Common myeloid progenitor, CD34-positive (primary cell): ENCODE measurements at regions not wholly inside any gene's neighbourhood (a gene's known extent, or its start where the extent isn't known, plus 50 kb on each side); places are given as distances from the start of the nearest gene placed in this dataset.
"Not testable (repeated sequence)": the region's sequence is repeated elsewhere in the genome, so short reads cannot be mapped to it uniquely, and the experiment has no call there.

ENCODE experiments used
- CTCF ChIA-PET: fragments of 350-600 bp; sonication (Branson Sonifier 250); formaldehyde crosslinking; loops from one replicate; lab custom pipeline; 2021; ENCODE audit warnings: antibody characterized with exemption; lab: Charles Lee
- POLR2A ChIA-PET: fragments of 350-600 bp; sonication (Branson Sonifier 250); formaldehyde crosslinking; loops from one replicate; lab custom pipeline; 2021; ENCODE audit warnings: antibody characterized with exemption; lab: Charles Lee
- DNase-seq, 3 donors: peaks; one replicate each; pipeline versions ENCODE4 v3.0.0 to v3.0.0-alpha.2; 2013
- H3K27ac ChIP-seq, 2 experiments: 1 replicate in 1 of 2; 2 replicates in 1 of 2; pipeline ENCODE4 v1.7.0; 2013; ENCODE audit warnings: inconsistent platforms in 2 of 2, low read length in 2 of 2, mild to moderate bottlenecking in 2 of 2, low read depth in 1 of 2, moderate library complexity in 1 of 2; ENCODE audit not compliant: severe bottlenecking in 2 of 2, insufficient read depth in 1 of 2, poor library complexity in 1 of 2
- H3K27me3 ChIP-seq, 5 experiments: replicated peaks in 2 of 5; 1 replicate in 3 of 5; 2 replicates in 2 of 5; pipeline versions ENCODE4 v1.6.1 to v1.7.0; 2013; ENCODE audit warnings: low read length in 4 of 5, mild to moderate bottlenecking in 2 of 5, moderate library complexity in 2 of 5, inconsistent platforms in 1 of 5; ENCODE audit not compliant: insufficient read depth in 5 of 5, control insufficient read depth in 4 of 5
- H3K36me3 ChIP-seq, 4 experiments: 1 replicate in 2 of 4; 2 replicates in 2 of 4; pipeline versions ENCODE4 v1.6.1 to v1.7.0; 2013; ENCODE audit warnings: low read length in 3 of 4, control low read depth in 1 of 4, mild to moderate bottlenecking in 1 of 4; ENCODE audit not compliant: control insufficient read depth in 4 of 4, insufficient read depth in 4 of 4
- H3K4me1 ChIP-seq, 4 experiments: 1 replicate in 3 of 4; 2 replicates in 1 of 4; pipeline versions ENCODE4 v1.6.1 to v1.7.1; 2013; ENCODE audit warnings: low read length in 3 of 4, mild to moderate bottlenecking in 3 of 4, control low read depth in 1 of 4, inconsistent platforms in 1 of 4, moderate library complexity in 1 of 4; ENCODE audit not compliant: control insufficient read depth in 4 of 4, insufficient read depth in 4 of 4; ENCODE audit errors: control extremely low read depth in 1 of 4
- H3K4me3 ChIP-seq, 7 experiments: 1 replicate in 4 of 7; 2 replicates in 3 of 7; pipeline versions ENCODE4 v1.5.1 to v1.7.0; 2013; ENCODE audit warnings: mild to moderate bottlenecking in 7 of 7, low read length in 6 of 7, moderate library complexity in 6 of 7, inconsistent platforms in 2 of 7, low read depth in 2 of 7, control low read depth in 1 of 7; ENCODE audit not compliant: insufficient read depth in 4 of 7, control insufficient read depth in 1 of 7; ENCODE audit errors: extremely low read depth in 1 of 7
- H3K9me3 ChIP-seq, 5 experiments: 1 replicate in 4 of 5; 2 replicates in 1 of 5; pipeline versions ENCODE4 v1.6.1 to v1.7.1; 2013; ENCODE audit warnings: low read length in 4 of 5, mild to moderate bottlenecking in 2 of 5, inconsistent platforms in 1 of 5, low read depth in 1 of 5, moderate library complexity in 1 of 5; ENCODE audit not compliant: control insufficient read depth in 4 of 5, insufficient read depth in 2 of 5; ENCODE audit errors: control extremely low read depth in 1 of 5
- WGBS: methylation state at CpG from one replicate; pipeline ENCODE4 v1.1.5; 2013; ENCODE audit not compliant: insufficient coverage; 5-methylcytosine and 5-hydroxymethylcytosine counted together

DNA sequence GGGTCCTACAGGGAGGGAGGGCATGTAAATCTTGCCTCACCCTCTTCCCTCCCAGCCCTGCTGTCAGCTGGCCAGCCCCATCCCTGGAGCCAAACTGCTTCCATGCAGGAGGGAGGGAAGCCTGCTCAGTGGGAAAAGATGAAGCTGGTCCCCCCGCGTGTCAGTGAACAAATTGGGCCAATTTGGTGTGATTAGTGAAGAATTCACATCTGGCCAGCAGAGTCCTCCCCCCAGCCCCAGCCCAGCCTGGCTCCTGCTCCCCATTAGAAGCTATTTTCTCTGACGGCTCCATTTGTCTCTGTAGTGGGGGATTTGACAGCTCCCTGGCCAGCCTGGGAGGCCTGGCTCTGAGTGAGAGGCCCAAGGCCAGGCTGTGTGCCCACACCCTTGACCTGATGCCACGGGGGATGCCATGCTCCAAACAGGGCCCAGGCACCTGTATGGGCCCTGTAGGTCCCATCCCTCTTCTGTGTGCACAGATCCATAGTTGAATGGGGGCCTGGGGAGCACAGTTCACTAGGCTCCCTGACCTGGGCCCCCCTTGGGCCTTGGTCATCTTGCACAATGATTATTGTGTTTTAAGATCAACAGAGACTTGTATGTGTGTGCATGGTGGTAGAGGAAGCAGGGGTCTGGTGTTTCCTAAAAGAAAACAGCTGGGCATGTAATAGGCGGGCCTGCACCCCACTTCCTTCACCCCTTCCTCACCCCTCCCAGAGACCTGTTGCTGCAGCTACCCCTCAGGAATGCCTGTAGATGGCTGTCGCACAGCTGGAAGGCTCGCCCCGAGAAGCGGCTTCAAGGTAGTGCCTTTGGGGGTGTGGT is 50.7 kb upstream of the TAC4 start:
- Histone ChIP-seq H3K36me3 (no peaks in the 10 kb centered on the region), H3K4me1 (peaks cover 0 to 4% (median 2%) of the 10 kb centered on the region in 4 experiments), H3K9me3 (no peaks in the 10 kb centered on the region), H3K4me3 (no peak overlapping the region), H3K27ac (no peak overlapping the region), H3K27me3 (peaks cover 6 to 75% (median 37%) of the 10 kb centered on the region in 5 experiments)
- POLR2A ChIA-PET: no interaction called here
- CTCF ChIA-PET: interaction anchor here (0.6 to 6.4 kb wide), 6 partner anchors 9 to 103 kb away, joined by 3 to 49 read pairs (median 4); partner anchors contain the start of gene DLX3
- DNase-seq: no peak
- 100% methylated on average over 6 of the region's 9 CpGs for WGBS

DNA sequence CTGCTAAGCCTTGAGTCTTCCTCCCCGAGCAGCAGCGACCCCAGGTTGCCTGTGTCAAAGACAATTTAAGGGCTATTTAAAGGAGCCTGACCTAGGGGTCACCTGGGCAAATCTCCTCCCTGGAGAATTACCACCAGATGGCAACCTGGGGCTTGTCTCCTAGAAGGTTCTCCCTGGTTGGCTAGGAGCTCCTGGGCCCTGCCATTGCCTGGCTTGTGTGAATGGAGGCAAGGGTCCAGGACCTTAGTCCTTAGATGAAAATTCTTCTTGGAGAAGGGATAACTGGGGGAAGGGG is 51.3 kb upstream of the TAC4 start:
- no peak overlapping the region for H3K27ac ChIP-seq
- peaks cover 6 to 75% (median 41%) of the 10 kb centered on the region in 5 experiments for H3K27me3 ChIP-seq
- WGBS: 90% methylated on average over 2 of the region's 2 CpGs
- H3K36me3 ChIP-seq: no peaks in the 10 kb centered on the region
- no peaks in the 10 kb centered on the region for H3K9me3 ChIP-seq
- peak; percentile 17 to 43 (median 41) for DNase-seq
- peaks cover 0 to 8% (median 4%) of the 10 kb centered on the region in 4 experiments for H3K4me1 ChIP-seq
- POLR2A ChIA-PET: no interaction called here
- CTCF ChIA-PET: interaction anchor here (1.0 to 6.4 kb wide), 5 partner anchors 9 to 102 kb away, joined by 3 to 49 read pairs (median 4); partner anchors contain the start of gene DLX3
- H3K4me3 ChIP-seq: no peak overlapping the region

DNA sequence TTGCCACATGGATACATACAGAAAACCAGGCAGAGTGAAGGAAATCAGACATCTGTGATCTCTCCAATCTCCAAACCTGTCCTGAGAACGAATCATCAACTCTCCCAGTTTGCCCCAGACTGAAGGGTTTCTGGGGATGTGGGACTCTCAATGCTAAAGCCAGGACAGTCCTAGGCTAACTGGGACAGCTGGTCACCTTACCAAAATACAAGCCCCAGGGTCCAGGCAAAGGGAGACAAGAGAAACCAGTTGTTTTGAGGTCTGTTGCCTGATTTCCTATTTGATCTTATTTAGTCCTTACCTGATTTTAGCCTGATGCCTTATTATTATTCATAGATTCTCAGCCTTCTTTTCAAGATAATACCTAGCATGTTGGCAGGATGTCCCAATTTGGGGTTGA is 51.7 kb upstream of the TAC4 start:
- H3K9me3 ChIP-seq: no peaks in the 10 kb centered on the region
- POLR2A ChIA-PET: no interaction called here
- no CpG with 5 or more reads among the region's 1 CpG for WGBS
- DNase-seq: no peak
- CTCF ChIA-PET: interaction anchor here (1.0 to 6.4 kb wide), 4 partner anchors 9 to 102 kb away, joined by 3 to 49 read pairs (median 5); partner anchors contain the start of gene DLX3
- H3K36me3 ChIP-seq: no peaks in the 10 kb centered on the region
- no peak overlapping the region for H3K4me3 ChIP-seq
- no peak overlapping the region for H3K27ac ChIP-seq
- peaks cover 6 to 75% (median 42%) of the 10 kb centered on the region in 5 experiments for H3K27me3 ChIP-seq
- peaks cover 0 to 8% (median 4%) of the 10 kb centered on the region in 4 experiments for H3K4me1 ChIP-seq

- H3K27me3 ChIP-seq: peaks cover 6 to 77% (median 38%) of the 10 kb centered on the region in 5 experiments
- CTCF ChIA-PET: interaction anchor here (0.9 to 1.7 kb wide), 4 partner anchors 18 to 97 kb away, joined by 3 to 6 read pairs (median 4); no protein-coding TSS in a partner anchor
- DNase-seq, H3K4me3 ChIP-seq, H3K36me3 ChIP-seq, H3K9me3 ChIP-seq, H3K4me1 ChIP-seq, H3K27ac ChIP-seq: not testable (repeated sequence)
- POLR2A ChIA-PET: interaction anchor here (0.6 to 1.1 kb wide), 2 partner anchors 9 to 43 kb away, joined by 3 to 5 read pairs; no protein-coding TSS in a partner anchor
- 100% methylated on average over 1 of the region's 5 CpGs for WGBS
Observed at GRCh38 chr17:49900801-49901200, 52.9 kb upstream of the TAC4 start.

- Histone ChIP-seq H3K9me3 (no peaks in the 10 kb centered on the region), H3K27ac (no peak overlapping the region), H3K4me1 (peaks cover 0 to 8% (median 4%) of the 10 kb centered on the region in 4 experiments), H3K36me3 (no peaks in the 10 kb centered on the region), H3K27me3 (peaks cover 6 to 83% (median 36%) of the 10 kb centered on the region in 5 experiments), H3K4me3 (no peak overlapping the region)
- ChIA-PET POLR2A (interaction anchor here (1.1 kb wide), 1 partner anchor 8 kb away, joined by 5 read pairs; no protein-coding TSS in a partner anchor), CTCF (interaction anchor here (0.6 to 2.5 kb wide), 5 partner anchors 10 to 684 kb away, joined by 3 to 6 read pairs (median 6); no protein-coding TSS in a partner anchor)
- 8% methylated on average over 44 of the region's 47 CpGs for WGBS
- DNase-seq: peak in 1 of 3 donors; percentile 19
Observed at GRCh38 chr17:49901460-49902331, 53.8 kb upstream of the TAC4 start.

- Histone ChIP-seq H3K4me3 (no peak overlapping the region), H3K36me3 (no peaks in the 10 kb centered on the region), H3K27me3 (peaks cover 6 to 92% (median 46%) of the 10 kb centered on the region in 5 experiments), H3K9me3 (no peaks in the 10 kb centered on the region), H3K27ac (no peak overlapping the region), H3K4me1 (peaks cover 0 to 8% (median 4%) of the 10 kb centered on the region in 4 experiments)
- no peak for DNase-seq
- WGBS: 15% methylated on average over 3 of the region's 5 CpGs
- ChIA-PET POLR2A (no interaction called here), CTCF (interaction anchor here (1.1 to 2.5 kb wide), 4 partner anchors 8 to 93 kb away, joined by 3 to 10 read pairs (median 5); no protein-coding TSS in a partner anchor)
Observed at GRCh38 chr17:49903523-49903922, 55.7 kb upstream of the TAC4 start.
